ENCODE measurements at regions not wholly inside any gene's neighbourhood (a gene's known extent, or its start where the extent isn't known, plus 50 kb on each side); places are given as distances from the start of the nearest gene placed in this dataset.
A peak's percentile ranks its signal among the peaks of the same experiment; 100 is the strongest.
"Not testable (repeated sequence)": the region's sequence is repeated elsewhere in the genome, so short reads cannot be mapped to it uniquely, and the experiment has no call there.

- Histone ChIP-seq H3K27ac (no peak overlapping the region), H3K9me3 (no peaks in the 10 kb centered on the region), H3K4me3 (no peak overlapping the region), H3K36me3 (no peaks in the 10 kb centered on the region), H3K4me1 (no peaks in the 10 kb centered on the region), H3K27me3 (no peaks in the 10 kb centered on the region)
- TF ChIP-seq POLR2A (IDR thresholded peaks at IDR 0.05) = no peak
- TF ChIP-seq CTCF (IDR thresholded peaks at IDR 0.05) = no peak
- intact Hi-C loops (cut with DNase I) = no loop called here
- 100% methylated on average over 1 of the region's 1 CpG for WGBS (ENCODE audit: insufficient coverage, low coverage, low lambda C conversion rate, missing lambda C conversion rate)
- DNase-seq = no peak
- ATAC-seq = no peak
Observed at GRCh38 chr15:70231484-70231883, 133.8 kb upstream of the TLE3 start.

- intact Hi-C loops (cut with DNase I); DNase-seq; H3K27me3 ChIP-seq; H3K36me3 ChIP-seq; ATAC-seq; H3K9me3 ChIP-seq; H3K4me1 ChIP-seq; H3K4me3 ChIP-seq; H3K27ac ChIP-seq: not testable (repeated sequence)
- WGBS (ENCODE audit: insufficient coverage, low coverage, low lambda C conversion rate, missing lambda C conversion rate) = 88% methylated on average over 3 of the region's 3 CpGs
Observed at GRCh38 chr15:70227918-70228317, 130.2 kb upstream of the TLE3 start.

GRCh38 chr15:70227147-70227546 is 129.4 kb upstream of the TLE3 start:
- Histone ChIP-seq H3K27me3 (no peaks in the 10 kb centered on the region), H3K4me1 (no peaks in the 10 kb centered on the region), H3K9me3 (no peaks in the 10 kb centered on the region), H3K36me3 (no peaks in the 10 kb centered on the region), H3K27ac (no peak overlapping the region), H3K4me3 (no peak overlapping the region)
- no peak for TF ChIP-seq CTCF (IDR thresholded peaks at IDR 0.05)
- no peak for TF ChIP-seq POLR2A (IDR thresholded peaks at IDR 0.05)
- DNase-seq = peak in 1 of 3 donors; percentile 5
- no CpG with 5 or more reads among the region's 1 CpG for WGBS (ENCODE audit: insufficient coverage, low coverage, low lambda C conversion rate, missing lambda C conversion rate)
- no peak for ATAC-seq
- intact Hi-C loops (cut with DNase I) = no loop called here

GRCh38 chr15:70226337-70226980 is 128.7 kb upstream of the TLE3 start:
- Histone ChIP-seq H3K4me3 (no peak overlapping the region), H3K4me1 (no peaks in the 10 kb centered on the region), H3K27ac (no peak overlapping the region), H3K9me3 (no peaks in the 10 kb centered on the region), H3K36me3 (no peaks in the 10 kb centered on the region), H3K27me3 (no peaks in the 10 kb centered on the region)
- no peak for TF ChIP-seq POLR2A (IDR thresholded peaks at IDR 0.05)
- TF ChIP-seq CTCF (IDR thresholded peaks at IDR 0.05) = no peak
- peak in 1 of 3 donors; percentile 28 for DNase-seq
- WGBS (ENCODE audit: insufficient coverage, low coverage, low lambda C conversion rate, missing lambda C conversion rate) = 92% methylated on average over 11 of the region's 12 CpGs
- ATAC-seq = no peak
- intact Hi-C loops (cut with DNase I) = no loop called here

- H3K4me1 ChIP-seq = no peaks in the 10 kb centered on the region
- WGBS (ENCODE audit: insufficient coverage, low coverage, low lambda C conversion rate, missing lambda C conversion rate) = 86% methylated on average over 9 of the region's 9 CpGs
- peak in 1 of 3 donors; percentile 8 for DNase-seq
- TF ChIP-seq POLR2A (IDR thresholded peaks at IDR 0.05) (no peak), CTCF (IDR thresholded peaks at IDR 0.05) (no peak)
- H3K9me3 ChIP-seq = no peaks in the 10 kb centered on the region
- H3K27ac ChIP-seq = no peak overlapping the region
- H3K27me3 ChIP-seq = no peaks in the 10 kb centered on the region
- no peaks in the 10 kb centered on the region for H3K36me3 ChIP-seq
- H3K4me3 ChIP-seq = no peak overlapping the region
- intact Hi-C loops (cut with DNase I) = no loop called here
- ATAC-seq = no peak
Observed at GRCh38 chr15:70225416-70225815, 127.7 kb upstream of the TLE3 start.
